WTC11 (cell line): ENCODE measurements at regions not wholly inside any gene's neighbourhood (a gene's known extent, or its start where the extent isn't known, plus 50 kb on each side); places are given as distances from the start of the nearest gene placed in this dataset.

ENCODE experiments used
- ATAC-seq: fragments of 200-7000 bp; cut with Tn5 transposase; 2 replicates; pipeline ENCODE4 v1.10.0; 2021; ENCODE audit warnings: mild to moderate bottlenecking, moderate library complexity
- CTCF ChIA-PET: fragments of 300-600 bp; sonication (Branson Sonifier 250); formaldehyde crosslinking; loops from one replicate; lab custom pipeline; 2021; ENCODE audit warnings: antibody characterized with exemption; lab: Charles Lee
- POLR2A ChIA-PET: fragments of 350-600 bp; sonication (Branson Sonifier 250); formaldehyde crosslinking; loops from one replicate; lab custom pipeline; 2021; ENCODE audit warnings: antibody characterized with exemption; lab: Charles Lee
- DNase-seq: peaks from one replicate; pipeline ENCODE4 v3.0.0; 2021; ENCODE audit warnings: low spot score
- H3K27ac Mint-ChIP-seq: 2 replicates; pipeline ENCODE4 v1.8.0; 2021; ENCODE audit warnings: mixed read lengths
- H3K27me3 Mint-ChIP-seq: 2 replicates; pipeline ENCODE4 v1.8.0; 2021; ENCODE audit warnings: low read depth, mild to moderate bottlenecking, moderate library complexity, mixed read lengths
- H3K36me3 Mint-ChIP-seq: 2 replicates; pipeline ENCODE4 v1.8.0; 2021; ENCODE audit warnings: mixed read lengths
- H3K4me1 Mint-ChIP-seq: 2 replicates; pipeline ENCODE4 v1.8.0; 2022; ENCODE audit warnings: mixed read lengths
- H3K4me3 Mint-ChIP-seq: 2 replicates; pipeline ENCODE4 v1.8.0; 2021; ENCODE audit warnings: mild to moderate bottlenecking, moderate library complexity, mixed read lengths
- H3K9me3 Mint-ChIP-seq: 2 replicates; pipeline ENCODE4 v1.8.0; 2021; ENCODE audit warnings: mixed read lengths
- ATF1 ChIP-seq: sonication (generic); formaldehyde crosslinking; IDR thresholded peaks from 2 replicates; pipeline ENCODE4 v1.8.1; 2023; ENCODE audit warnings: mild to moderate bottlenecking, moderate library complexity, missing genetic modification reagents
- CBFB ChIP-seq: sonication (generic); formaldehyde crosslinking; IDR thresholded peaks from 2 replicates; pipeline ENCODE4 v1.8.1; 2022; ENCODE audit warnings: mild to moderate bottlenecking, low read depth, missing genetic modification reagents
- E2F1 ChIP-seq: sonication (generic); formaldehyde crosslinking; IDR thresholded peaks from 2 replicates; pipeline ENCODE4 v1.8.0; 2022; ENCODE audit warnings: mild to moderate bottlenecking, missing genetic modification reagents
- FOXJ3 ChIP-seq: sonication (generic); formaldehyde crosslinking; IDR thresholded peaks from 2 replicates; pipeline ENCODE4 v1.9.0; 2021; ENCODE audit warnings: missing genetic modification reagents, mild to moderate bottlenecking, borderline replicate concordance
- FOXK1 ChIP-seq: sonication (generic); formaldehyde crosslinking; IDR thresholded peaks from 2 replicates; pipeline ENCODE4 v1.8.0; 2022; ENCODE audit warnings: mild to moderate bottlenecking, moderate library complexity, missing genetic modification reagents
- GABPB1 ChIP-seq: sonication (generic); formaldehyde crosslinking; IDR thresholded peaks from 2 replicates; pipeline ENCODE4 v1.8.1; 2023; ENCODE audit warnings: mild to moderate bottlenecking, missing genetic modification reagents
- HMGA2 ChIP-seq: fragments of 250-450 bp; sonication (Bioruptor Pico); IDR thresholded peaks from 2 replicates; pipeline ENCODE4 v1.4.0; 2021; ENCODE audit warnings: mild to moderate bottlenecking, moderate library complexity
- IRF1 ChIP-seq: sonication (generic); formaldehyde crosslinking; IDR thresholded peaks from 2 replicates; pipeline ENCODE4 v1.8.0; 2023; ENCODE audit warnings: missing genetic modification reagents
- IRF2 ChIP-seq: sonication (generic); formaldehyde crosslinking; IDR thresholded peaks from 2 replicates; pipeline ENCODE4 v1.8.0; 2022; ENCODE audit warnings: low read depth, missing genetic modification reagents, borderline replicate concordance
- NFATC4 ChIP-seq: fragments of 250-450 bp; sonication (Bioruptor Pico); IDR thresholded peaks from 2 replicates; pipeline ENCODE4 v1.9.0; 2021; ENCODE audit warnings: mild to moderate bottlenecking
- PRDM15 ChIP-seq: sonication (generic); formaldehyde crosslinking; IDR thresholded peaks from 2 replicates; pipeline ENCODE4 v1.8.0; 2022; ENCODE audit warnings: missing genetic modification reagents
- SMAD3 ChIP-seq: sonication (generic); formaldehyde crosslinking; IDR thresholded peaks from 2 replicates; pipeline ENCODE4 v1.8.0; 2022; ENCODE audit warnings: missing genetic modification reagents, mild to moderate bottlenecking, borderline replicate concordance
- TCF7 ChIP-seq: sonication (generic); formaldehyde crosslinking; IDR thresholded peaks from 2 replicates; pipeline ENCODE4 v1.8.0; 2022; ENCODE audit warnings: mild to moderate bottlenecking, low read depth, missing genetic modification reagents, moderate library complexity
- ZNF423 ChIP-seq: fragments of 250-450 bp; sonication (Bioruptor Pico); IDR thresholded peaks from 2 replicates; pipeline ENCODE4 v2.1.2; 2022; ENCODE audit warnings: mild to moderate bottlenecking, moderate library complexity
- ZNF671 ChIP-seq: fragments of 250-450 bp; sonication (Bioruptor Pico); IDR thresholded peaks from 2 replicates; pipeline ENCODE4 v1.8.0; 2021; ENCODE audit warnings: mild to moderate bottlenecking

- Mint-ChIP-seq H3K36me3 (no peaks in the 10 kb centered on the region), H3K27me3 (peaks cover 5% of the 10 kb centered on the region)
- ATAC-seq, result peak; percentile 61
- TF ChIP-seq HMGA2 (no peak), PRDM15 (no peak), FOXJ3 (CRISPR knock-in tag) (no peak), E2F1 (no peak), CBFB (CRISPR knock-in tag) (no peak), NFATC4 (CRISPR knock-in tag) (no peak), ATF1 (no peak), FOXK1 (no peak), SMAD3 (no peak), ZNF671 (CRISPR knock-in tag) (no peak), ZNF423 (CRISPR knock-in tag) (no peak), IRF1 (CRISPR knock-in tag) (no peak)
- TF ChIP-seq, all 79 proteins: peak for 0
- H3K9me3 Mint-ChIP-seq, result no peaks in the 10 kb centered on the region
- CTCF ChIA-PET, result interaction anchor here (0.8 to 3.5 kb wide), 9 partner anchors 8 to 112 kb away, joined by 3 to 33 read pairs (median 5); no protein-coding TSS in a partner anchor
- POLR2A ChIA-PET, result no interaction called here
- H3K4me1 Mint-ChIP-seq, result peaks cover 41% of the 10 kb centered on the region
- peak; percentile 41 for DNase-seq
- H3K4me3 Mint-ChIP-seq, result no peak overlapping the region
- no peak overlapping the region; the same call in 1 of the 2 replicates for H3K27ac Mint-ChIP-seq
Observed at GRCh38 chr11:116189408-116190170, 583.2 kb downstream of the BUD13 start.

GRCh38 chr11:116188350-116188749, 584.4 kb downstream of the BUD13 start:
- Mint-ChIP-seq H3K4me1 (peaks cover 33% of the 10 kb centered on the region), H3K36me3 (no peaks in the 10 kb centered on the region), H3K27ac (no peak overlapping the region), H3K4me3 (no peak overlapping the region), H3K9me3 (no peaks in the 10 kb centered on the region), H3K27me3 (peaks cover 4% of the 10 kb centered on the region)
- POLR2A ChIA-PET, result no interaction called here
- DNase-seq (no peak), ATAC-seq (no peak)
- CTCF ChIA-PET, result no interaction called here
- TF ChIP-seq FOXK1, result no peak
- no peak for TF ChIP-seq CBFB (CRISPR knock-in tag)

GRCh38 chr11:116187026-116187425, 585.8 kb downstream of the BUD13 start:
- ATAC-seq (no peak), DNase-seq (no peak)
- Mint-ChIP-seq H3K9me3 (no peaks in the 10 kb centered on the region), H3K4me3 (no peak overlapping the region), H3K36me3 (no peaks in the 10 kb centered on the region), H3K27ac (no peak overlapping the region), H3K27me3 (no peaks in the 10 kb centered on the region; the same call in 1 of the 2 replicates), H3K4me1 (peaks cover 33% of the 10 kb centered on the region)
- CTCF ChIA-PET, result interaction anchor here (0.6 to 1.0 kb wide), 2 partner anchors 171 to 403 kb away, joined by 3 to 4 read pairs; no protein-coding TSS in a partner anchor
- POLR2A ChIA-PET, result no interaction called here
- no peak for TF ChIP-seq TCF7 (CRISPR knock-in tag)
- TF ChIP-seq IRF2 (CRISPR knock-in tag), result no peak
- TF ChIP-seq GABPB1 (CRISPR knock-in tag), result no peak
